Fibroblast of the aortic adventitia (primary cell): ENCODE measurements at regions not wholly inside any gene's neighbourhood (a gene's known extent, or its start where the extent isn't known, plus 50 kb on each side); places are given as distances from the start of the nearest gene placed in this dataset.

Source experiments
- DNase-seq: peaks from one replicate; pipeline ENCODE4 v3.0.0-alpha.2; 2010; ENCODE audit warnings: low read depth
- H3K4me3 ChIP-seq: 2 replicates; pipeline ENCODE4 v1.5.1; 2011; ENCODE audit warnings: low read depth, mild to moderate bottlenecking, control low read depth, low read length, moderate library complexity
- CTCF ChIP-seq: IDR thresholded peaks from 2 replicates; pipeline ENCODE4 v1.5.1; 2011; ENCODE audit warnings: mild to moderate bottlenecking, low read length, control low read depth, inconsistent platforms; ENCODE audit not compliant: insufficient read depth

GRCh38 chr18:41406834-41407233 is 548.2 kb upstream of the PIK3C3 start:
- H3K4me3 ChIP-seq, result no peak overlapping the region
- TF ChIP-seq CTCF, result no peak
- no peak for DNase-seq

GRCh38 chr18:41396861-41397260 is 558.2 kb upstream of the PIK3C3 start:
- no peak for TF ChIP-seq CTCF
- no peak for DNase-seq
- no peak overlapping the region for H3K4me3 ChIP-seq

- H3K4me3 ChIP-seq, result no peak overlapping the region
- no peak for TF ChIP-seq CTCF
Measured at GRCh38 chr18:41396211-41396610, 558.8 kb upstream of the PIK3C3 start.

GRCh38 chr18:41395695-41396094 is 559.3 kb upstream of the PIK3C3 start:
- no peak for TF ChIP-seq CTCF
- DNase-seq, result no peak
- no peak overlapping the region for H3K4me3 ChIP-seq

More at GRCh38 chr18:41396211-41396610, 558.8 kb upstream of the PIK3C3 start:
- no peak for DNase-seq

GRCh38 chr18:41391616-41392595 is 563.1 kb upstream of the PIK3C3 start:
- H3K4me3 ChIP-seq, result no peak overlapping the region
- peak; percentile 5 for DNase-seq
- peak; percentile 34 for TF ChIP-seq CTCF

- DNase-seq, result no peak
- H3K4me3 ChIP-seq, result no peak overlapping the region
- no peak for TF ChIP-seq CTCF
Measured at GRCh38 chr18:41390309-41390708, 564.7 kb upstream of the PIK3C3 start.
